Uterus (tissue), 2 donors: ENCODE measurements at regions not wholly inside any gene's neighbourhood (a gene's known extent, or its start where the extent isn't known, plus 50 kb on each side); places are given as distances from the start of the nearest gene placed in this dataset.

Experiments used
- CTCF ChIP-seq, 4 experiments: fragments of 200-600 bp in 2 of 4; fragments of 450-650 bp in 2 of 4; sonication (generic) in 2 of 4; IDR thresholded peaks; one replicate each; pipeline ENCODE4 v1.5.1; 2016 to 2019; ENCODE audit warnings: antibody characterized with exemption in 4 of 4, mild to moderate bottlenecking in 2 of 4, moderate library complexity in 1 of 4
- POLR2A ChIP-seq, 2 donors: fragments of 450-650 bp; IDR thresholded peaks; one replicate each; pipeline ENCODE4 v1.6.1; 2016; ENCODE audit warnings: antibody characterized with exemption in 2 of 2, mild to moderate bottlenecking in 1 of 2, moderate library complexity in 1 of 2

GRCh38 chr14:101234244-101234937, 326.9 kb upstream of the DIO3 start:
- TF ChIP-seq POLR2A (IDR thresholded peaks at IDR 0.05) (no peak), CTCF (IDR thresholded peaks at IDR 0.05) (no peak)
